ENCODE measurements at regions not wholly inside any gene's neighbourhood (a gene's known extent, or its start where the extent isn't known, plus 50 kb on each side); places are given as distances from the start of the nearest gene placed in this dataset.

GRCh38 chr10:108966411-108966810 lies 956.9 kb downstream of the XPNPEP1 start:
- TF ChIP-seq CTCF (IDR thresholded peaks at IDR 0.05) (no peak), POLR2A (IDR thresholded peaks at IDR 0.05) (no peak)

Measured in testis (tissue), 2 donors.